Fibroblast of lung (primary cell): ENCODE measurements at regions not wholly inside any gene's neighbourhood (a gene's known extent, or its start where the extent isn't known, plus 50 kb on each side); places are given as distances from the start of the nearest gene placed in this dataset.
A peak's percentile ranks its signal among the peaks of the same experiment; 100 is the strongest.
"Not testable (repeated sequence)": the region's sequence is repeated elsewhere in the genome, so short reads cannot be mapped to it uniquely, and the experiment has no call there.

Source experiments
- DNase-seq, 2 donors: peaks; one replicate each; pipeline versions ENCODE4 v3.0.0 to v3.0.0-alpha.2; 2010; ENCODE audit warnings: low read depth in 2 of 2
- H2AFZ ChIP-seq: 2 replicates; pipeline ENCODE4 v1.5.1; 2012; ENCODE audit warnings: low read length, control low read depth, inconsistent platforms
- H3K27ac ChIP-seq: 2 replicates; pipeline ENCODE4 v1.5.1; 2011; ENCODE audit warnings: low read length, control low read depth; ENCODE audit not compliant: insufficient read depth
- H3K27me3 ChIP-seq: 2 replicates; pipeline ENCODE4 v1.5.1; 2011; ENCODE audit warnings: mild to moderate bottlenecking, low read length; ENCODE audit not compliant: control insufficient read depth, insufficient read depth
- H3K36me3 ChIP-seq: 2 replicates; pipeline ENCODE4 v1.5.1; 2011; ENCODE audit warnings: low read length; ENCODE audit not compliant: control insufficient read depth, insufficient read depth
- H3K4me1 ChIP-seq: 2 replicates; pipeline ENCODE4 v1.5.1; 2011; ENCODE audit warnings: low read length; ENCODE audit not compliant: control insufficient read depth, insufficient read depth; ENCODE audit errors: extremely low read depth
- H3K4me2 ChIP-seq: 2 replicates; pipeline ENCODE4 v1.5.1; 2011; ENCODE audit warnings: low read length, control low read depth; ENCODE audit not compliant: insufficient read depth; ENCODE audit errors: extremely low read depth
- H3K4me3 ChIP-seq, 4 experiments: fragments of 200-600 bp in 1 of 4; sonication (generic) in 1 of 4; replicated peaks in 1 of 4; 2 replicates each; pipeline ENCODE4 v1.5.1; 2011 to 2016; ENCODE audit warnings: low read length in 4 of 4, low read depth in 3 of 4, mild to moderate bottlenecking in 3 of 4, control low read depth in 2 of 4, inconsistent platforms in 1 of 4, mixed read lengths in 1 of 4; ENCODE audit not compliant: insufficient read depth in 1 of 4; ENCODE audit errors: control extremely low read depth in 1 of 4
- H3K79me2 ChIP-seq: 2 replicates; pipeline ENCODE4 v1.5.1; 2012; ENCODE audit warnings: mild to moderate bottlenecking, low read length, inconsistent platforms; ENCODE audit not compliant: control insufficient read depth, insufficient read depth
- H3K9ac ChIP-seq: 2 replicates; pipeline ENCODE4 v1.5.1; 2011; ENCODE audit warnings: mild to moderate bottlenecking, low read length, control low read depth; ENCODE audit not compliant: insufficient read depth
- H3K9me3 ChIP-seq: 2 replicates; pipeline ENCODE4 v1.5.1; 2012; ENCODE audit warnings: low read depth, low read length; ENCODE audit not compliant: control insufficient read depth, insufficient read depth
- H4K20me1 ChIP-seq: 2 replicates; pipeline ENCODE4 v1.5.1; 2011; ENCODE audit warnings: low read length; ENCODE audit not compliant: control insufficient read depth, insufficient read depth; ENCODE audit errors: extremely low read depth
- CTCF ChIP-seq, 2 donors: IDR thresholded peaks in 1 of 2; conservative IDR thresholded peaks in 1 of 2; 1 replicate in 1 of 2; 2 replicates in 1 of 2; pipeline ENCODE4 v1.5.1; 2011 to 2012; ENCODE audit warnings: low read length in 2 of 2, control low read depth in 1 of 2, inconsistent platforms in 1 of 2, low read depth in 1 of 2, mild to moderate bottlenecking in 1 of 2
- EZH2 ChIP-seq: IDR thresholded peaks from 2 replicates; pipeline ENCODE4 v1.5.1; 2012; ENCODE audit warnings: low read length, control low read depth, mild to moderate bottlenecking; ENCODE audit errors: missing control alignments

DNA sequence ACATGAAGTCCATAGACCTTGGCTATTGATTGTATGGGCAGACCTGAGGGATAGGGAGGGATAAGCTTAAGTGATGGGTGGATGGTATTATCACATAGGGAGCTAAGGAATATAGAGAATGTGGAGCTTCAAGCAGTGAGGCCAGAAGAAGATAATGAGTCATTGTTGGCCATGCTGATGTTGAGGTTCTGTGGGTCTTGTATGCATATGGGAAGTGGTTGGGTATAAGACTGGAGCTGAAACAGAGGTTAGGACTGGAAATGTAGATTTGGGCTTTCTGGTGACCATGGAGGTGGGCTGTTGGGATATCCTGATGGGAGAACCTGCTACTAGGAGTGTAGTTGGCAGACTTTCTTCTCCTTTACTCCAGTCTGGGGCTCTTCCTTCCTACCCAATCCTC is 73.7 kb upstream of the TSC22D1 start:
- Histone ChIP-seq H3K36me3 (no peaks in the 10 kb centered on the region), H3K27me3 (no peaks in the 10 kb centered on the region), H2AFZ (no peak overlapping the region), H3K4me1 (no peaks in the 10 kb centered on the region), H3K4me3 (no peak overlapping the region), H3K9ac (no peak overlapping the region), H3K4me2 (no peak overlapping the region), H4K20me1 (no peaks in the 10 kb centered on the region), H3K9me3 (no peaks in the 10 kb centered on the region), H3K79me2 (no peaks in the 10 kb centered on the region), H3K27ac (no peak overlapping the region)
- DNase-seq: no peak
- no peak for TF ChIP-seq CTCF (conservative IDR thresholded peaks at IDR 0.05 in 1 of 2, IDR thresholded peaks at IDR 0.05 in 1 of 2; ENCODE audit: low read depth in 1 of 2, low read length in 2 of 2)
- no peak for TF ChIP-seq EZH2

DNA sequence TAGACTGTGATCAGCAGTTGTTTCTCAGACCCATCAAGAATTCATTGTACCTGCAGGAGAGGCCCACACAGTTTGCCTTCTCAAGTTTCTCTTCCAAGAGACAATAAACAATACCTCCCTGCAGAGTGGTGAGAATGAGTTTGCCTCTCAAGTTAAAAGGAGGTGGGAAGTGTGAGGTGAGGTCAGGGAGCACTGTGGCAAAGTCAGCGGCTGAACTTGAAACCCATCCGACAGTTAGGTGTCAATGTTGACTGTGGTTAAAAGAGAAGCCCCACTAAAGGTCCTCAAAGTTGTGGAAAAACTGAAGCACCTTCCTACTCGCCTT is 72.9 kb upstream of the TSC22D1 start:
- DNase-seq: no peak
- Histone ChIP-seq H3K9me3 (no peaks in the 10 kb centered on the region), H3K36me3 (no peaks in the 10 kb centered on the region), H3K79me2 (no peaks in the 10 kb centered on the region), H2AFZ (no peak overlapping the region), H3K4me2 (no peak overlapping the region), H3K4me1 (no peaks in the 10 kb centered on the region), H3K9ac (no peak overlapping the region), H3K27ac (no peak overlapping the region), H4K20me1 (no peaks in the 10 kb centered on the region), H3K27me3 (no peaks in the 10 kb centered on the region), H3K4me3 (no peak overlapping the region)
- TF ChIP-seq EZH2: no peak
- no peak for TF ChIP-seq CTCF (conservative IDR thresholded peaks at IDR 0.05 in 1 of 2, IDR thresholded peaks at IDR 0.05 in 1 of 2; ENCODE audit: low read depth in 1 of 2, low read length in 2 of 2)

DNA sequence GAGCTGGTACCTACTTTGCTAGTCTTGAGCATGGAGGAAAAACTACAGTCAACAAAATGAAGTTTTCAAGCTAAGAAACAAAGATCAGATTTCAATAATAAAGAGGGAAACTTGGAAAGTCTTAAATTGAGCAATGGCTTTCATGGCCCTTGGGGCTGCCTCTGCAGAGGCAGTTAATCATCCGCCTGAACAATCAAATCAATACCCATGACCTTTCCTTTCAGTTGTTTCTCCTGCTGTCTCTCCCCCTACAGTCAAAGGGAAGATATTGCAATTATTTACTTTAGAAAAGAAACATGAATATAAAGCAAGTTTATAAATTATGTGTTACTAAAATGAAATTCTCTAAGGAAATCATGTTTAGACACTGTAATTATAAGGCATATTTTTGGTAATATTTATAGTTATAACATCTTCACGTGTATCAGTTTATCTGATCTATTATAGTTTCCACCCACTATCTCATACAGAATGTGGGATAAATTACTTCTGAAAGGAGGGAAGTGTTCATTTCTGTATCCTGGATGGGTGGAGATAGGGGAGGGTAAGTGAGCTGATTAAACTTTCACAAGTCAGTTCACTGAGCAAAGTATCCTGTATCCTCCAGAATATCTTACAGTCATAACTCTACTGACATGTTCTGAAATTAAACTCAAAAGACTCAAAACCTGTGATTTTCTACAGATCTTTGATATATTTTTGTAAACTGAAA is 72.4 kb upstream of the TSC22D1 start:
- no peaks in the 10 kb centered on the region for H3K36me3 ChIP-seq
- H3K27ac ChIP-seq: no peak overlapping the region
- DNase-seq: no peak
- no peaks in the 10 kb centered on the region for H4K20me1 ChIP-seq
- no peaks in the 10 kb centered on the region for H3K79me2 ChIP-seq
- H2AFZ ChIP-seq: no peak overlapping the region
- no peaks in the 10 kb centered on the region for H3K4me1 ChIP-seq
- no peaks in the 10 kb centered on the region for H3K9me3 ChIP-seq
- no peak overlapping the region for H3K4me2 ChIP-seq
- no peaks in the 10 kb centered on the region for H3K27me3 ChIP-seq
- no peak overlapping the region for H3K9ac ChIP-seq
- TF ChIP-seq CTCF (conservative IDR thresholded peaks at IDR 0.05 in 1 of 2, IDR thresholded peaks at IDR 0.05 in 1 of 2; ENCODE audit: low read depth in 1 of 2, low read length in 2 of 2) (peak in 1 of 2 donors; percentile 28), EZH2 (no peak)
- H3K4me3 ChIP-seq: no peak overlapping the region

- H3K27me3 ChIP-seq, H3K27ac ChIP-seq, H3K36me3 ChIP-seq, DNase-seq, H3K79me2 ChIP-seq, H4K20me1 ChIP-seq, H3K4me3 ChIP-seq, H2AFZ ChIP-seq, H3K9me3 ChIP-seq, H3K4me1 ChIP-seq, H3K9ac ChIP-seq, H3K4me2 ChIP-seq: not testable (repeated sequence)
Observed at GRCh38 chr13:44647560-44647959, 71.4 kb upstream of the TSC22D1 start.
